Loucy (cell line): ENCODE measurements at regions not wholly inside any gene's neighbourhood (a gene's known extent, or its start where the extent isn't known, plus 50 kb on each side); places are given as distances from the start of the nearest gene placed in this dataset.
"Not testable (repeated sequence)": the region's sequence is repeated elsewhere in the genome, so short reads cannot be mapped to it uniquely, and the experiment has no call there.

Experiments used
- H2AFZ ChIP-seq: fragments of 200-600 bp; sonication (generic); 2 replicates; pipeline ENCODE4 v1.6.0; 2016; ENCODE audit warnings: antibody characterized with exemption, mild to moderate bottlenecking, low read length, moderate library complexity
- H3F3A ChIP-seq: fragments of 200-600 bp; 2 replicates; pipeline ENCODE4 v1.6.0; 2016; ENCODE audit warnings: antibody characterized with exemption, low read depth, mild to moderate bottlenecking
- H3K27me3 ChIP-seq: fragments of 200-600 bp; sonication (generic); 2 replicates; pipeline ENCODE4 v1.6.1; 2014; ENCODE audit warnings: low read length, mild to moderate bottlenecking; ENCODE audit not compliant: insufficient read depth, poor library complexity, severe bottlenecking
- H3K36me3 ChIP-seq: fragments of 200-600 bp; sonication (generic); 2 replicates; pipeline ENCODE4 v1.6.1; 2016; ENCODE audit warnings: low read length; ENCODE audit not compliant: insufficient read depth
- H3K4me1 ChIP-seq: fragments of 200-600 bp; sonication (generic); 2 replicates; pipeline ENCODE4 v1.5.1; 2014; ENCODE audit warnings: low read length, mild to moderate bottlenecking; ENCODE audit not compliant: insufficient read depth, poor library complexity, severe bottlenecking
- H3K4me2 ChIP-seq: fragments of 200-600 bp; sonication (generic); 2 replicates; pipeline ENCODE4 v1.6.0; 2014; ENCODE audit warnings: antibody characterized with exemption, low read length, low read depth, mild to moderate bottlenecking; ENCODE audit not compliant: poor library complexity, severe bottlenecking
- H3K4me3 ChIP-seq: fragments of 200-600 bp; sonication (generic); 2 replicates; pipeline ENCODE4 v1.5.1; 2014; ENCODE audit warnings: low read length, mild to moderate bottlenecking, mixed read lengths; ENCODE audit not compliant: poor library complexity, severe bottlenecking
- H3K79me2 ChIP-seq: fragments of 200-600 bp; sonication (generic); 2 replicates; pipeline ENCODE4 v1.6.1; 2014; ENCODE audit warnings: low read length; ENCODE audit not compliant: insufficient read depth
- H3K9ac ChIP-seq: fragments of 200-600 bp; sonication (generic); 2 replicates; pipeline ENCODE4 v1.6.0; 2014; ENCODE audit warnings: mild to moderate bottlenecking, low read depth, low read length, moderate library complexity; ENCODE audit not compliant: poor library complexity, severe bottlenecking
- H3K9me2 ChIP-seq: fragments of 200-600 bp; sonication (generic); replicated peaks from 2 replicates; pipeline ENCODE4 v1.6.1; 2016; ENCODE audit warnings: low read depth, low read length, mixed read lengths
- H3K9me3 ChIP-seq: fragments of 200-600 bp; sonication (generic); 2 replicates; pipeline ENCODE4 v1.6.1; 2014; ENCODE audit warnings: mild to moderate bottlenecking, antibody characterized with exemption, low read length, low read depth; ENCODE audit not compliant: insufficient read depth
- H4K20me1 ChIP-seq: fragments of 200-600 bp; sonication (generic); 2 replicates; pipeline ENCODE4 v1.6.0; 2014; ENCODE audit warnings: antibody characterized with exemption, low read length, mild to moderate bottlenecking; ENCODE audit not compliant: insufficient read depth, poor library complexity, severe bottlenecking
- EZH2phosphoT487 ChIP-seq: fragments of 200-600 bp; IDR thresholded peaks from 2 replicates; pipeline ENCODE4 v1.6.1; 2018; ENCODE audit warnings: antibody characterized with exemption, mild to moderate bottlenecking, moderate library complexity, borderline replicate concordance
- TF ChIP-seq, protein P1 (sequence below): fragments of 200-600 bp; sonication (generic); conservative IDR thresholded peaks from 2 replicates; pipeline ENCODE4 v1.5.1; 2014; ENCODE audit warnings: mild to moderate bottlenecking, antibody characterized with exemption, low read length

DNA sequence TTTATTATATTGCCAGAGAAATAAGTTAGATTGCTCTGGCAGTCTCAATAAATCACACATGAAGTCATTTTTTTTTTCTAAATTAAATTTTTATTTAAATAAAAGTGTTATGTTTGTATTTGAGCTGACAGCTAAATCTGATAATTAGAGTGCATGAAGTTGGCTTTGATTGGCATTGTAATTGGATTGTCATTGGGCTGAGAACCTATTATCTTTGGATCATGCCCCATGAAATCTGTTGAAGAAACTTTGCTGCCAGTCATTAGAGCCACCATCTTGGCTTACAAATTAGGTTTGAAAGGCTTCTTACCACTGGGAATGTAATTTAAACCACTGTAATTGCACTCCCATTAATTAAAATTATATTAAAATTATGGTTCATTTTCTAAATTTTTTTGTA, 507.9 kb upstream of the FANCL start:
- Histone ChIP-seq H3K4me2 (no peak overlapping the region), H3K27me3 (no peaks in the 10 kb centered on the region), H2AFZ (no peak overlapping the region), H3K4me3 (no peak overlapping the region), H3K4me1 (peaks cover 12% of the 10 kb centered on the region), H4K20me1 (no peaks in the 10 kb centered on the region), H3K9me3 (peaks cover 28% of the 10 kb centered on the region), H3K36me3 (no peaks in the 10 kb centered on the region), H3K79me2 (peaks cover 4% of the 10 kb centered on the region; the same call in 1 of the 2 replicates), H3K9ac (no peak overlapping the region), H3K9me2 (no peaks in the 10 kb centered on the region), H3F3A (no peaks in the 10 kb centered on the region)
- TF ChIP-seq EZH2phosphoT487 = no peak
- TF ChIP-seq, protein P1, sequence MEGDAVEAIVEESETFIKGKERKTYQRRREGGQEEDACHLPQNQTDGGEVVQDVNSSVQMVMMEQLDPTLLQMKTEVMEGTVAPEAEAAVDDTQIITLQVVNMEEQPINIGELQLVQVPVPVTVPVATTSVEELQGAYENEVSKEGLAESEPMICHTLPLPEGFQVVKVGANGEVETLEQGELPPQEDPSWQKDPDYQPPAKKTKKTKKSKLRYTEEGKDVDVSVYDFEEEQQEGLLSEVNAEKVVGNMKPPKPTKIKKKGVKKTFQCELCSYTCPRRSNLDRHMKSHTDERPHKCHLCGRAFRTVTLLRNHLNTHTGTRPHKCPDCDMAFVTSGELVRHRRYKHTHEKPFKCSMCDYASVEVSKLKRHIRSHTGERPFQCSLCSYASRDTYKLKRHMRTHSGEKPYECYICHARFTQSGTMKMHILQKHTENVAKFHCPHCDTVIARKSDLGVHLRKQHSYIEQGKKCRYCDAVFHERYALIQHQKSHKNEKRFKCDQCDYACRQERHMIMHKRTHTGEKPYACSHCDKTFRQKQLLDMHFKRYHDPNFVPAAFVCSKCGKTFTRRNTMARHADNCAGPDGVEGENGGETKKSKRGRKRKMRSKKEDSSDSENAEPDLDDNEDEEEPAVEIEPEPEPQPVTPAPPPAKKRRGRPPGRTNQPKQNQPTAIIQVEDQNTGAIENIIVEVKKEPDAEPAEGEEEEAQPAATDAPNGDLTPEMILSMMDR = no peak

DNA sequence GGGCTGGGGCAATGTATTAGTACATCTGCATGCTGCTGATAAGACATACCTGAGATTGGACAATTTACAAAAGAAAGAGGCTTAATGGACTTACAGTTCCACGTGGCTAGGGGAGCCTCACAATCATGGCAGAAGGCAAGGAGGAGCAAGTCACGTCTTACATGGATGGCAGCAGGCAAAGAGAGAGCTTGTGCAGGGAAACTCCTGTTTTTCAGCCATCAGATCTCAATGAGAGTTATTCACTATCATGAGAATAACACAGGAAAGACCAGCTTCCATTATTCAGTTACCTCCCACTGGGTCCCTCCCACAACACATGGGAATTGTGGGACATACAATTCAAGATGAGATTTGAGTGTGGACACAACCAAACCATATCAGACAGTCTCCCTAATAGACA, 504.2 kb upstream of the FANCL start:
- H3K36me3 ChIP-seq, H4K20me1 ChIP-seq, H3K9ac ChIP-seq, H3K27me3 ChIP-seq, H3F3A ChIP-seq, H3K79me2 ChIP-seq, H3K9me2 ChIP-seq, H3K4me3 ChIP-seq, H2AFZ ChIP-seq, H3K4me2 ChIP-seq: not testable (repeated sequence)
- H3K4me1 ChIP-seq = peaks cover 16% of the 10 kb centered on the region
- H3K9me3 ChIP-seq = peaks cover 15% of the 10 kb centered on the region; the same call in 1 of the 2 replicates

DNA sequence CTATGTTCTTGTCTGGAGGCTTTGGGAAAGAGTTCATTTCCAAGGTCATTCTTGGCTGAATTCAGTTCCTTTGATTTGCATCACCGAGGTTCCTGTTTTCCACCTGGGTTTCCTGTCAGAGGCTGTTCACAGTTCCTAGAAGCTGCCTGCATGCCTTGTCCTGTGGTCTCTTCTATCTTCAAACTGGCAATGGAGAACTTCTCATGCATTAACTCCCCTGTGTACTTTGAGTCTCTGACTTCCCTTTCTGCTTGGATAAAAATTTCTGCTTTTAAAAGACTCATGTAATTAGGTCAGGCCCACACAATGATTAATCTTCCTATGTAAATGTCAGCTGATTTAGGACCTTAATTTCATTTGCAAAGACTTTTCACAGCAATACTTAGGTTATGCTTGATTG, 499.3 kb upstream of the FANCL start:
- H3K4me1 ChIP-seq = peaks cover 47% of the 10 kb centered on the region
- H3F3A ChIP-seq = no peaks in the 10 kb centered on the region
- H3K9me2 ChIP-seq = no peaks in the 10 kb centered on the region
- H3K27me3 ChIP-seq = no peaks in the 10 kb centered on the region
- no peaks in the 10 kb centered on the region for H4K20me1 ChIP-seq
- H2AFZ ChIP-seq = no peak overlapping the region
- H3K4me3 ChIP-seq = peak overlapping the region; percentile 10
- H3K36me3 ChIP-seq = no peaks in the 10 kb centered on the region
- H3K9ac ChIP-seq = peak overlapping the region; percentile 8
- H3K79me2 ChIP-seq = peaks cover 14% of the 10 kb centered on the region; the same call in 1 of the 2 replicates
- peak overlapping the region; percentile 18 for H3K4me2 ChIP-seq
- TF ChIP-seq, protein P1 = no peak
- no peak for TF ChIP-seq EZH2phosphoT487
- peaks cover 8% of the 10 kb centered on the region; the same call in 1 of the 2 replicates for H3K9me3 ChIP-seq

DNA sequence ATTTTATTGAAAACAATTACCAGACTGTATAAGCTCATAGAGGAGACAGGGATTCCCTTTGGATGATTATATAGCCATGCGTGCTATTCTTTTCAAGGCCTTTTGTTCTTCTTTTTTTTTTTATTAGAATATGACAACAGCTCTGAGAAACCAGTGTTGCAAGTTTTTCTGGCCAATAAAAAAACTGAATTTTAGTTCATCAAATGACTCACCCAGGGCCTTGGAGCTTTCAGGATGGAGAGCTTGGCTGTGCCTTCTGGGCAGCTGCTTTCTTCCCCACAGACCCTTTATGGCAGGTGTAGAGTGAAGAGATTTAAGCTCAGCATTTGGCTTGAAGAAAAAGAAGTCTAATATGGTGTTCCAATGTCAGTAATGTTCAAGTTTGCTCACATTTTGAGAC, 497.9 kb upstream of the FANCL start:
- no peaks in the 10 kb centered on the region for H3K9me2 ChIP-seq
- H3K79me2 ChIP-seq = peaks cover 15% of the 10 kb centered on the region; the same call in 1 of the 2 replicates
- H3K36me3 ChIP-seq = no peaks in the 10 kb centered on the region
- peak overlapping the region; percentile 45 for H3K4me2 ChIP-seq
- peak overlapping the region; percentile 59 for H3K9ac ChIP-seq
- H3K9me3 ChIP-seq = no peaks in the 10 kb centered on the region
- H3F3A ChIP-seq = no peaks in the 10 kb centered on the region
- H2AFZ ChIP-seq = no peak overlapping the region; the same call in 1 of the 2 replicates
- peak overlapping the region; percentile 39 for H3K4me3 ChIP-seq
- TF ChIP-seq EZH2phosphoT487 = no peak
- TF ChIP-seq, protein P1 = no peak
- no peaks in the 10 kb centered on the region for H3K27me3 ChIP-seq
- peaks cover 61% of the 10 kb centered on the region for H3K4me1 ChIP-seq
- H4K20me1 ChIP-seq = no peaks in the 10 kb centered on the region
